NCI-H226 (cell line): ENCODE measurements at regions not wholly inside any gene's neighbourhood (a gene's known extent, or its start where the extent isn't known, plus 50 kb on each side); places are given as distances from the start of the nearest gene placed in this dataset.
"Not testable (repeated sequence)": the region's sequence is repeated elsewhere in the genome, so short reads cannot be mapped to it uniquely, and the experiment has no call there.

ENCODE experiments used
- DNase-seq: peaks from one replicate; pipeline ENCODE4 v3.0.0-alpha.2; 2015

DNA sequence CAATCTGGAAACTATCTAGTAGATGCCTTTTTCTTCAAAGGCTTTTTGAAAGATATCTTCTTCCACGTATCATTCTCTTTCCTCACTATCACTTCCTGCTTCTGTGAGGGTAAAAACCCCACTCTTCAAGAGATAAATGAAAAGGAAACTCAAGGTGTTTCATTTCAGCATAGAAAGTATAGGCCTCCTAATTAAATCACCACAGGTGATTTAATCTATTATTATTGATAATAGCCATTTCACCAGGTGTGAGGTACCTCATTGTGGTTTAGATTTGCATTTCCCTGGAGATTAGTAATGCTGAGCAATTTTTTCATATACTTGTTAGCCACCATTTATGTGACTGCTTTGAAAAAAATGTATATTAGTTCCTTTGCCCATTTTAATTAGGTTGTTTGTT lies 92.0 kb upstream of the EMCN start:
- DNase-seq = no peak

DNA sequence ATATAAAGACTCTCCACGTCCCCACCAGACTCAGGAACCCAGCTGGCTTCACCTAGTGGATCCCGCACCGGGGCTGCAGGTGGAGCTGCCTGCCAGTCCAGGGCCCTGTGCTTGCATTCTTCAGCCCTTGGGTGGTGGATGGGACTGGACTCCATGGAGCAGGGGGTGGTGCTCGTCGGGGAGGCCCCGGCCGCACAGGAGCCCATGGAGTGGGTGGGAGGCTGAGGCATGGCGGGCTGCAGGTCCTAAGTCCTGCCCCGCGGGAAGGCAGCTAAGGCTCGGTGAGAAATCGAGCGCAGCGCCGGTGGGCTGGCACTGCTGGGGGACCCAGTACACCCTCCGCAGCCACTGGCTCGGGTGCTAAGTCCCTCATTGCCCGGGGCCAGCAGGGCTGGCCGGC lies 90.8 kb upstream of the EMCN start:
- DNase-seq = not testable (repeated sequence)

DNA sequence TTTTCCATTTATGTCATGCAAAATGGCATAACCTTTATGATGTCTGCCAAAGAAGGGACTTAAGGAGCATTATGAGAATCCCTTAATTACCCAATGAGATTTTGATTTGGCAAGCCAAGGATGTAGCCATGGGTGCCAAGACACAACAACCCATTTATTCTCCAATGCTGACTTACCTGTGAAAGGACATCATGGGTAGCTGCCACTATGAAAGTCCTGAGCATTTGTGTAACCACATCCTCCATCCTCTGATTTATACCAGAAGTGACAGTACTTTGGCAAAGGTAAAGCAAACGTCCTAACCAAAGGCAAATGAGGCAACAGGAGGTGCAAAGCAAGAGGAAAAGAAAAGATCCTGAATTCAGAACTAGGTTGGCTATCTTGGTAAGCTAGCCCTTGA lies 87.3 kb upstream of the EMCN start:
- DNase-seq = no peak

DNA sequence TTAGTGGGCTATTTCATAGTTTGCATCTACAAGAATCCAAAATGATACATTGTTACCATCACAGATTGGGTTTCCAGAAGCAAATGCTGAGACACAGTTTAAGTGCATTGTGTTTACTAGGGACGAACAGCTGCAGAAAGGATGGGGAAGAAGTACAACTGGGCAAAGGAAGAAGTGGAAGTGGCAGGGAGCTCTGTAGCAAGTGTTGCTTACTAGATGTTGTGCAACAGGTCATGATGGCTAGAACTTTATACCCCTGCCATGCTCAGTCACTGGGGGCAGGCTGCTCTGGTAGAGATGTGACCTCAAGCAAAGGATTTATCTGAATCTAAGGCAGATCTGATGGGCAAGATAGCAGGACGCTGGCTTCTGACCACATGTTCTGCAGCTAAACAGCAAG lies 76.1 kb upstream of the EMCN start:
- no peak for DNase-seq

DNA sequence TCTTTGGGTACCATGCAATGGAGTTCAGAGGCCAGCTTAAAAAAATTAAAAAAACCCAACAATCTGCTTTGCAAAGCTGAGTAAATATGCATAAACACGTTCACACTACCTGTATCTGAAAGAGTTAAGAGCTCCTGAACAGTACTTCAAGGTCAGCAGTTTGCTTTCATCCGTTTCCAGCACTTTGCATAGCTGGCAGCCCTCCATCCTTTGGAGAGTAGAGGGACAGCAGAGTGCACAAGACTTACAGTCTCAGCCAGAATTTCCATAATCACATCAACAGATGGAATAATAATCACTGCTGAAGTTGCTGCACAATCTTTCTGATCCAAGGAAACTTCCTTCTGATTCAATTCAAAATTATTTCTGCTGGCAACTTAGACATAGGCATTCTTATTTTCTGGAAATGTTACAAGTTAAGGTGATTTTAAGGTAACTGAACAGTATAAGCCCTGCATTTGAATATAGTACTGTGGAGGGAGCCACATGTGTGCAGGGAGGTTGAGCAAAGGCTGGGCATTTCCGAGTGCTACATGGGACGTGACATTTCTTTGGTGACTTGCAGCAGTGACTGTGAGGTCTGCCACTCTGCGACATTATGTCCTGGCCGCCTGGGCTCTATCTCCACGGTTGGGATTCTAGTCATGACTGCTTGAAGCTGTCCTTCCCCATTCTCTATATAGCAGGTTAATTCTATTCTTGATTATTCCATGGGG lies 73.5 kb upstream of the EMCN start:
- no peak for DNase-seq

DNA sequence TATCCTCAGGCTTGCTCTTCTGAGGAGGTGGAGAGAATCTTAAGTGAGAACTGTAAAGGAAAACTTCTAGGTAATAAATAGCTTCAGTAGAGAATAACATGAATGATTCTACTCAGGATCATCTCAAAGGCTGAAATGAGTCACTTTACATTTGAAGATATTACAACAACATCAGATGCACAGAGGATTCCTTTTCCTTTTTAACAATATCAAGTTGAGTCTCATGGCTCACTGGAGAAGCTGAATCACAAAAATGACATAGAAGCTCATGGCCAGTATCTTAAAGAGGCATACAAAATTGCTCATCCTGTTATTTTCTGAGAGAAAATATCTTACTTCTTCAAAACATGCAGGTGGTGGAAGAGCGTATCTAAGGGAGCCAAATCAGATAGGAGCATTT lies 72.5 kb upstream of the EMCN start:
- DNase-seq = no peak

DNA sequence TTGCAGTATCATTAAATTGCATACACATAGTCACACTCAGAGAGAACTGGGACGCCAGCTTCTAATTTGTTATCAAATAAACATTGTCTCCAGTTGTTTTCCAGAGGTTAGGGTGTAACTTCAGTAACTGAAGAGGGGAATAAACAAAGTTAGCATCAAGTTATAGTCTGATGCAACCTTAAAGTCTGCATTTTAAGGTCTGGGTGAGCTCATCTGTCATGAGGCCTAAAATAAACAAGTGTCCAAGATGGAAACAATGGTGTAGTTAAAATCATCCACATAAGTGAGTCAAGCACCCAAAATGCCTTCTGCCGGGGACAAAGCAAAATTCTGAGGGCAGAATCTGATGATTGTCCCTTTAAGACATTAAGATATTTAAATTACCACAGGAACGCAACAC lies 70.3 kb upstream of the EMCN start:
- no peak for DNase-seq

DNA sequence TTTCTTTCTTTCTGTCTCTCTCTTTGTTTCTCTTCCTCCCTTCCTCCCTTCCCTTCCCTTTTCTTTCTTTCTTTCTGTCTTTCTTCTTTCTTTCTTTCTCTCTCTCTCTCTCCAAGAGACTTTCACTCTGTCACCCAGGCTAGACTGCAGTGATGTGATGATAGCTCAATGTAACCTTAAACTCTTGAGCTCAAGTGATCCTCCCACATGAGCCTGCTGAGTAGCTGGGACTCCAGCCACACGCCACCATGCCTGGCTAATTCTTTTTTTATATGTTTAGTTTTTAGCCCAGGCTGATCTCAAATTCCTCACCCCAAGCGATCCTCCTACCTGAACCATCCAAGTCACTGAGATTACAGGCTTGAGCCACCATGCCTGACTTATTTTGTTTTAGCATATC lies 64.3 kb upstream of the EMCN start:
- DNase-seq = no peak

DNA sequence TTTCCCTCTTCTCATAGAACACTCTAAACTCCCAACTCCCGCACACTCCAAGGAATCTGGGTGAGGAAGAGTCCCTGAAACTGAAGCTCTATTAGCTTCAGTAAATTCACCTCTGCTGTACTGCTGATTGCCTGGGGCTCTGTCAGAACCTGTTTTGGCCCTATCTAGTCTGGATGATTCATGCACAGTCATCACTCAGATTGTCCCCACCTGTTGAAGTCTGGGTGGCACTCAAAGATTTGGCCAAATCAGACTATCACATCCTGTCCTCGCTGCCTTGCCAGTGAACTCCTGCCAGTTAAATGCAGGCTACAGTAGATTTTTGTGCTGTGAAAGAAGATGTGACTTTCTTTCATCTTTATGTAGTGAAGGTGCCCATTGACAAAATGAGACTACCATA lies 63.5 kb upstream of the EMCN start:
- peak; percentile 5 for DNase-seq

DNA sequence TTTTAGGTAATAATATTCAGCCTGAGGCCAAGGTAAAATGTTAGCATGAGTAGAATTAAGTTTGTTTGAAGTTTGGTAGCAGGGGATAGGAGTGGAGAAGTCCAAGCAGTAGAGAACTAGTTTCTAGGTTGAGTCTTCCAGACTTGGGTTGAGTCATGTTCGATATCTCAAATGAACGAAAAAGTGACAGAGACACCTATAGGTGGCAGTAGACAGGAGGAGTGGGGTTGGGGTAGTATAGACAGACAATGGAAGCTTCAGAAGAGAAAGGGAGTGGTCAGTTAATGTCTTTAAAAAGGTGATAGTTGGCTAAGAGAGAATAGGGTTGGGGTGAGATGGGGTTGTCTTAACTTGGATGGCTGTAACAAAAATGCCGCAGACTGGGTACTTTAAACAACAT lies 58.7 kb upstream of the EMCN start:
- DNase-seq = no peak

DNA sequence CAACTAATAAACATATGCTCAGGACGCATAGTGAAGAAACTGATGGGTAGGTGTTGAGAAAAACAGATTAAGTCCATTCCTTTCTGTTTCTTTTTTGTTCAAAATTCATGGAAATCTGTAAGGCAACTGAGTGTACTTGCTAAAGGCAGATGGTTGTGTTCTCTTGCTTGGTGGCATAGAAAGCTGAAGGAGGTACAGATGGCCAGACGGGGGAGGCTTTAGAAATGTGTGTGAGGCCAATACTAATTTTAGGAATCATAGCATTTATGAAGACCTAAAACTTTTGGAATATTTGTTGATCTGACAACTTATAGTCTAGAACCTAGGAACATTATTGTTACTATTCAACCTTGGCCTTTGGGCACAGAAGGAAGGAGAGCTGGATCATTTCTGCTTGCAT lies 56.8 kb upstream of the EMCN start:
- DNase-seq = no peak

DNA sequence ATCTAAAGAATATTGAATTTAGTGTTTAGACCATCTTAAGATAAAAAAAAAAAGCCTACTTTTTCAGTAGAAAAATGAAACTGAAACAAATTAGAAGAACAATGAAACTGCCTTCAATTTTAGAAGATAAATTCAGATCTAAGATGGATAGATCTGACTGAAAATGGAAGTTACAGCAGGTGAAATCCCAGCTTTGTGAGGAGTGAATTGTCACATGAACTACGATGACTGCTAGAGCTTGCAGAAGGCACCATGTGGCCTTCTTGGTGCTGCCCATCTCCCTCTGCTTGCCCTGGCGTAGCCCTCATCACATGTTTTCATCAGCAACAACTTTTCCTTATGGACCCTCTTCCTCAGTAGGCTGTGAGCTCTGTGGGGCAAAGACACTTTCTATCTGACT lies 51.4 kb upstream of the EMCN start:
- no peak for DNase-seq
